ENCODE measurements at regions not wholly inside any gene's neighbourhood (a gene's known extent, or its start where the extent isn't known, plus 50 kb on each side); places are given as distances from the start of the nearest gene placed in this dataset.

DNA sequence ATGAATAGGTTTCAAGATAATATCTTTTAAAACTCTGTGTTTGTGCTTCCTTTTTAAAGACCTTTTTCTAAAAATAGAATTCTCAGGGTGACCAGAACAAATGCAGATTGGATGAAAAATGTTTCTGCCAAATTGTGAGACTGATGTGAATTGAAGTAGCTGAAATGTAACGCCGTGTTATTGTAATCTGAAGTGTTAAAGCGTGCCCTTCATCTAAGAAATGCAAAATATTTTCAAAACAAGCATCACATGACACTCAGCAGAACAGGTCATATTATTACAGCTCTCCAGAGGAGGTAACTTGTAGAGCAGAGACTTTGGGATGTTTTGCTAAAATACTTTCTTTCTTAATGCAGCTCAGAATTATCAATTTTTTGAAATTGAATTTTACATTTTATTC, 90.0 kb upstream of the PLEKHA5 start:
- TF ChIP-seq, protein P1, sequence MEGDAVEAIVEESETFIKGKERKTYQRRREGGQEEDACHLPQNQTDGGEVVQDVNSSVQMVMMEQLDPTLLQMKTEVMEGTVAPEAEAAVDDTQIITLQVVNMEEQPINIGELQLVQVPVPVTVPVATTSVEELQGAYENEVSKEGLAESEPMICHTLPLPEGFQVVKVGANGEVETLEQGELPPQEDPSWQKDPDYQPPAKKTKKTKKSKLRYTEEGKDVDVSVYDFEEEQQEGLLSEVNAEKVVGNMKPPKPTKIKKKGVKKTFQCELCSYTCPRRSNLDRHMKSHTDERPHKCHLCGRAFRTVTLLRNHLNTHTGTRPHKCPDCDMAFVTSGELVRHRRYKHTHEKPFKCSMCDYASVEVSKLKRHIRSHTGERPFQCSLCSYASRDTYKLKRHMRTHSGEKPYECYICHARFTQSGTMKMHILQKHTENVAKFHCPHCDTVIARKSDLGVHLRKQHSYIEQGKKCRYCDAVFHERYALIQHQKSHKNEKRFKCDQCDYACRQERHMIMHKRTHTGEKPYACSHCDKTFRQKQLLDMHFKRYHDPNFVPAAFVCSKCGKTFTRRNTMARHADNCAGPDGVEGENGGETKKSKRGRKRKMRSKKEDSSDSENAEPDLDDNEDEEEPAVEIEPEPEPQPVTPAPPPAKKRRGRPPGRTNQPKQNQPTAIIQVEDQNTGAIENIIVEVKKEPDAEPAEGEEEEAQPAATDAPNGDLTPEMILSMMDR (conservative IDR thresholded peaks at IDR 0.05; ENCODE audit: control insufficient read depth, insufficient read depth, low read depth, low read length) = no peak
- DNase-seq (ENCODE audit: low read depth) = no peak
- H3K4me3 ChIP-seq (ENCODE audit: control insufficient read depth, low read depth, low read length) = no peak overlapping the region

DNA sequence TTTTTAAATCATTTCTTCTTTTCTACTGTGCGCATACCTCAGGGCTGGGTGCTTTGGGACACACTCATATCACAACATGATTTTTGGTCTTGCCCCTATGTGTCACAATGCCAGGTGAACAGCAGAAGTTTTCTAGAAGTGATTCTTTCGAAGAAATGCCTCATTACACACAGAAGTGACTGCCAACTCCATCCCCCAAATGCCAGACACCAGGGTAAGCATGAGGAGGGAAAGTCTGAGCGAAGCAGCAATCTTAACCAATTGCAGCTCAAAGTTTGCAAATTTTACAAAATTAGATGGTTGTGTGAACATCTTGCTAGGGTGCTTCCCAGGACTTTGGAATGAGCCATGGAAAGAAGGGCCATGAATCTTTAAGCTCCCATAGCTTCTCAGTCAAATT, 87.3 kb upstream of the PLEKHA5 start:
- TF ChIP-seq, protein P1 (conservative IDR thresholded peaks at IDR 0.05; ENCODE audit: control insufficient read depth, insufficient read depth, low read depth, low read length) = no peak
- H3K4me3 ChIP-seq (ENCODE audit: control insufficient read depth, low read depth, low read length) = no peak overlapping the region
- DNase-seq (ENCODE audit: low read depth) = no peak

DNA sequence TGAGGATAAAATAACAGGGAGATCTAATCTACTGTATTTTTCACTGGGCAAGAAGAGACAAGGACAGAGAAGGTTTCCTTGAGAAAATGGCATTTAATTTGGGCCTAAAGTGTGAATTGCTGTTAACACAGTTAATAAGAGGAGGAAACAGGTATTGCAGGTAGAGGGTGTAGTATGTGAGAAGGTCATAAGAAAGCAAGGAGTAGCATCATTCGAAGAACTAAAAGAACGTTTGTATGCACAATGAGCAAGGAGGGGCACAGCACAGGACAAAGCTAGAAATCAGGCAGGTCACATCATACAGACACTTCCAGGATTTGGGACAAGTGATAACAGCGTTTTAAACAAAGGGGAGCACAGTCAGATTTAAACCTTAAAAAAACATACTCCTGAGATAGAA, 85.1 kb upstream of the PLEKHA5 start:
- no peak overlapping the region for H3K4me3 ChIP-seq (ENCODE audit: control insufficient read depth, low read depth, low read length)
- no peak for DNase-seq (ENCODE audit: low read depth)
- TF ChIP-seq, protein P1 (conservative IDR thresholded peaks at IDR 0.05; ENCODE audit: control insufficient read depth, insufficient read depth, low read depth, low read length) = no peak

DNA sequence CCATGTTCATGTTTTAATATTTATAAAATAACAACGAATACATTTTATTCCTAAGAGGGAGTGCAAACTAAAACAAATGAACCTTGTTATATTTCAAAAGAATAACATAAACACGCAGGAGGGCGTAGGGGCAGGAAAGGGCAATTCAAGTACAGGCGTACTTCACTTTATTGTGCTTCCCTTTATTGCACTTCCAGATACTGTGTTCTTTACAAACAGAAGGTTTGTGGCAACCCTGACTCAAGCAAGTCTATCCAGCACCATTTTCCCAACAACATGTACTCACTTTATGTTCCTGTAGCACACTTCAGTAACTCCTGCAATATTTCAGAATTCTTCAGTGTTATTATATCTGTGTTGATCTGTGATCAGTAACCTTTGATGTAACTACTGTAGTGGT, 84.6 kb upstream of the PLEKHA5 start:
- no peak for DNase-seq (ENCODE audit: low read depth)
- TF ChIP-seq, protein P1 (conservative IDR thresholded peaks at IDR 0.05; ENCODE audit: control insufficient read depth, insufficient read depth, low read depth, low read length) = no peak
- no peak overlapping the region for H3K4me3 ChIP-seq (ENCODE audit: control insufficient read depth, low read depth, low read length)

DNA sequence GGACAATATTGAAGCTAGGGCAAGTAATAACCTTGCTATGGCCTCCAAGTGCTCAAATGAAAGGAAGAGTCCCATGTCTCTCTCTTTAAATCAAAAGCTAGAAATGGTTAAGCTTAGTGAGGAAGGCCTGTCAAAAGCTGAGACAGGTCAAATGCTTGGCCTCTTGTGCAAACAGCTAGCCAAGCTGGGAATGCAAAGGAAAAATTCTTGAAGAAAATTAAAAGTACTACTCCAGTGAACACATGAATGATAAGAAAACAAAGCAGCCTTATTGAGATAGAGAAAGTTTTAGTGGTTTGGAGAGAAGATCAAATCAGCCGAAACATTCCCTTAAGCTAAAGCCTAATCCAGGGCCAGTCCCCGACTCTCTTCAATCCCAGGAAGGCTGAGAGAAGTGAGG, 84.1 kb upstream of the PLEKHA5 start:
- H3K4me3 ChIP-seq (ENCODE audit: control insufficient read depth, low read depth, low read length) = no peak overlapping the region
- DNase-seq (ENCODE audit: low read depth) = no peak

DNA sequence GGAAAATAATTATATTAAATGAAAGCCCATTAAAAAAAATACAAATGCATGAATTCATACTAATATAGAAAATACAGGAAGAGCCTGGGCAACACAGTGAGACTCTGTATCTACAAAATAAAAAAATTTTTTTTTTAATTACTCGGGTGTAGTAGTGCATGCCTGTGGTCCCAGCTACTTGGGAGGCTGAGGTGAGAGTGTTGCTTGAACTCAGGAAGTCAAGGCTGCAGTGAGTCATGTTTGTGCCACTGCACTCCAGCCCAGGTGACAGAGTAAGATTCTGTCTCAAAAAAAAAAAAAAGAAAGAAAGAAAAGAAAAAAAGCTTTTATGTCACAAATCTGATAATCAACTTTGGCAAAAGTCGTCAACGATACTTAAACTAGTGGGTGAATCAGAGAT, 80.6 kb upstream of the PLEKHA5 start:
- DNase-seq (ENCODE audit: low read depth) = no peak
- H3K4me3 ChIP-seq (ENCODE audit: control insufficient read depth, low read depth, low read length) = no peak overlapping the region
- TF ChIP-seq, protein P1 (conservative IDR thresholded peaks at IDR 0.05; ENCODE audit: control insufficient read depth, insufficient read depth, low read depth, low read length) = no peak

More for the DNA sequence above, 84.1 kb upstream of the PLEKHA5 start:
- TF ChIP-seq, protein P1 (conservative IDR thresholded peaks at IDR 0.05; ENCODE audit: control insufficient read depth, insufficient read depth, low read depth, low read length) = no peak

DNA sequence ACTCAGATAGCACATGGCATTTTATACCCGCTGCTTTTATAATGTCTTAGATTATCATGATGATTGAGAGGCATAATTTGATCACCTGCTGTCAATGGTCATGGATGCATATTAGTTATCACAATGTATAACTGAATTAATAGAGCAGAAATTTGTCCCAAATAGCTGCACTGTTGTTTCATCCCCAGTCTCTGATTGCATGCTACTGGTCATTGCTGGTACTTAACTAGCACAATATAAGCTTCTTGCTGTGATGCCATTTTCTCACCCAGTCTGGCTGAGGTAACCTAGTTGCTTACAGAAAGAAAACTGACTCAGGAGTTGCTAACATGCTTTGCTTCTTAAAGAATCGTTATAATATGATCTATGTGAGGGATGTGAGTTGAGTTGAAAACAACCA, 76.8 kb upstream of the PLEKHA5 start:
- DNase-seq (ENCODE audit: low read depth) = no peak
- TF ChIP-seq, protein P1 (conservative IDR thresholded peaks at IDR 0.05; ENCODE audit: control insufficient read depth, insufficient read depth, low read depth, low read length) = no peak
- no peak overlapping the region for H3K4me3 ChIP-seq (ENCODE audit: control insufficient read depth, low read depth, low read length)

All from fibroblast of mammary gland (primary cell).